NOMO-1 (cell line): ENCODE measurements at regions not wholly inside any gene's neighbourhood (a gene's known extent, or its start where the extent isn't known, plus 50 kb on each side); places are given as distances from the start of the nearest gene placed in this dataset.

Source experiments
- DNase-seq, 2 experiments: peaks; one replicate each; lab custom pipeline; 2025; ENCODE audit not compliant: unreplicated experiment in 2 of 2; lab: John Stamatoyannopoulos, UW

DNA sequence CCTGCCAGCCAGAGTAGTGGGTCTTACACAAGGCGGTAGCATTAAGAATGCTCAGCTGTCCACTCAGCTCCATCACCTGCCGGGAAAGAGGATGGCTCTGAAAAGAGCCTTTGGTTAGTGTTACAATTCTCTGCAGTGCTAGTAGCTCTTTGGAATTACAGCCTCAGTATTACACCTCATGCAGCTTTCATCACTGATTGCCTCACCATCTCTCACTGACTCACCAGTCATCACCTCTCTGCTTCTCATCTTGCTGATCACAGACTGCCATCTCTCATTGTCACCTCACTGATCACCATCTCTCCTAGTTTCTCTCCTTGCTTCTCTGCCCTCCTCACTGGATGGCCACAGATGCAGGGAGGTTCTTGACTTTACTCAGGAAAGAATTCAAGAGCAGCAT, 573.5 kb upstream of the SETBP1 start:
- DNase-seq, result no peak

DNA sequence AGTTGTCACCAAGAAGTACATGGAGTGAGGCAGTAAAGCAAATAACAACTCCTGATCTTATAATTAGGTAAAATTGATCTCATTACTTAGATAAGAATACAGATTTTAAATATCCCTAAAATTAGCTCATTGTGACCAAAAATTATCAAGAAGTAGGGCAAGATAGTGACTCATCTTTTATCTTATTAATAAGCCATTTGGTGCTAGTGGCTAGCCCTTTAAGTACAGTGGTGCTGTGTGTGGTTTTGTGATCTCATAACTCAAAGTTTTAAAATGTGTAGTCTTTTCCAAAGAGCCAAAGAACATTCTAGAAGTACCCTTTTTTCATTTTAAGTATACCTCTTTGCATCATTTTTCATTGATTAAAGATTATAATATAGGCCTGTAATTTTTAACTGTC, 569.4 kb upstream of the SETBP1 start:
- no peak for DNase-seq

DNA sequence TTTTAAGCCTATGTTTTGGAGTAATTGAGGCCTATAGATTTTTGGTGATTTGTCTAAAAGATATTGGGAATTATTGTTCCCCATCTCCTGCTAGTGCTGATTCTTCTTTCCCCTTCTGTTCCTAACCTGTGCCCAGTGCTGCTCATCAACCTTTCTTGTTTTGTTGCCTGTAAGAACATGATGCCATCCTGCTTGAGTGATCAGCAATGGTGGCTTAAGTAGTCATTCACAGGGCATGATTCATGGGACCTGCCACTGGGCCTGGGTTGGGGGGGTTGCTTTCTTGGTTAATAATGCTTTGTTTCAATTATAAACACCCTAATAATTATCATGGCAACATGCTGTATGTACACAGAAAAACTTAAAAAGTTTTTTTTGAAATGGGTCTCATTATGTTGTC, 562.9 kb upstream of the SETBP1 start:
- no peak for DNase-seq

DNA sequence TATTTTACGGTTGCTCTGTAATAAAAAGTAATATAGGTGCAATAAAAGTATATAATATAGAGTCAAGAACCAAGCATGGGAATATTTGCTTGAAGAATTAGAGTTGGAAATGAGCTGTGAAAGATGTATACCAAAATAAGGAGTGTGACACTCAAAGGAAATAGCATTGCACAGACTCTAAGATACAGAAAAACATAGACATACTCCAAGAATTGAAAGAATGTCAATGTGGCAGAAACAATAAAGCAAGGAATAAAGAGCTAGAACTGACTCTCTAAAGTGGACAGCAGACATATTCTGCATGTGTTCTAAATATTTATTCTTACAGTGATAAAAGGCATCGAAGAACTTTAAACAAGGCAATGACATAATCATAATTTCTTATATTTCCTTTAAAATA, 561.1 kb upstream of the SETBP1 start:
- DNase-seq, result no peak

DNA sequence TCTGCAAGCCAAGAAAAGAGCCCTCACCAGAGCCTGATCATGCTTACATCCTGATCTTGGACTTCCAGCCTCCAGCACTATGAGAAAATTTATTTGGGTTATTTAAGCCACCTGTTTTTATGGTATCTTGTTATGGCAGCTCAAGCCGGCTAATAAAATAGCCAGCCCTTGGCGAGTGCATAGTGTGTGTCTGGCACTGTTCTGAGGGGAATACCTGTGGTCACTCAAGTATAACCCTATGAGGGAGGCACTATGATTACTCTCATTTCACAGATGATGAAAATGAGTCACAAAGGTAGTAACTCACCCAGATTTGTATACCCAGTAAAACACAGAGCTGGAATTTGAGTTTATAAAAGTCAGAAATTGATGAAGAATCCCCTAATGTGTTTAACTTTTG, 556.9 kb upstream of the SETBP1 start:
- DNase-seq, result no peak

DNA sequence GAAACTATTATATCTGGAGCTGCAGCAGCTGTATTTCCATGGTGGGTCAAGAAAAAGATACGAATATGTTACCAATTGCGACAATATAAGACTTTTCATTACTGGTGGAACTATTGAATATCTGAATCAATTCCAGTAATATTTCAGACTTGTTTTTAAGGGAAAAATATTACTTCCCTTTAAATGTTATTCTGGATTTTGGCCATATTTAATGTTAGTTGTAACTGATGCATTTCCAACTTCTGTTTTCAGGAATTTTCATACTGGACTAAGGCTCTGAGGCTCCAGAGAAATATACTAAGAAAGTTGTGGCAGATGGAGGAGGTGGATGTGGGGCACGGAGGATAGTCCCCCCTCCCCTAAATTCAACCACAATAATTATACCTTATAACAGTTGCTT, 555.2 kb upstream of the SETBP1 start:
- no peak for DNase-seq

DNA sequence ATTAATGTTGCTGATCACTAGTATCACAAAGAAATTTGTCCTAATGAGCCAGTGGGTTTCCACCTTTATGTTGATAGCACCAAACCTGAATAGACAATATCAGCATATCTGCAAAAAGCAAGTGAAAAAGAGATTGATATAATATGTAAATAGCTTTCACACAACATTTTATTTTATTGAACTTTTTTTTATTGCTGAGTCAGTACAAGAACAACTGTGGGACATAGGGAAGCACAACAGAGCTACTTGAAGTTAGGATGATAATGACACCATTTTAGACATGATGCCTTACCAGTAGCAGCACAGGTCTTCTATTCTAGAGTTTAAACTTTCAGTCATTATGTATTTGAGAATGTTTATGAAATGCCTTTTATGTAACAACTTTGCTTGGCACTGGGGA, 554.1 kb upstream of the SETBP1 start:
- DNase-seq, result no peak

DNA sequence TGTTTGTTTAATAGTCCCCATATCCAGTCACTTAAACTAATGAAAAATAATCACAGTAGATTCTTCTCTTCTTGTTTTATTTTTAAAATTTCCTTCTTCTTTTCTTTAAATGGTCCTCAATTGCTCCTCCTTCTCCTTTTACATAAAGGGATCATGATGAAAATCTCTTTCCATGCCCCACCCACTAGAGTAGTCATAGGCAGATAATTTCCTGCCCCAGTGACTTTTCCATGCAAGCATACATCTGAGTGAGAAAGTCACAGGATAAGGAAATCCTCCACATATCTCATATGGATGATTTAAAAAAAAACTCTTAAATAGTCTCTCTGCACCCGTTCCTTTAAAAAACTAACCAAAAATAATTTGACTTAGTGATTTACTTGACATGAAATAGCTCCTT, 552.3 kb upstream of the SETBP1 start:
- no peak for DNase-seq

DNA sequence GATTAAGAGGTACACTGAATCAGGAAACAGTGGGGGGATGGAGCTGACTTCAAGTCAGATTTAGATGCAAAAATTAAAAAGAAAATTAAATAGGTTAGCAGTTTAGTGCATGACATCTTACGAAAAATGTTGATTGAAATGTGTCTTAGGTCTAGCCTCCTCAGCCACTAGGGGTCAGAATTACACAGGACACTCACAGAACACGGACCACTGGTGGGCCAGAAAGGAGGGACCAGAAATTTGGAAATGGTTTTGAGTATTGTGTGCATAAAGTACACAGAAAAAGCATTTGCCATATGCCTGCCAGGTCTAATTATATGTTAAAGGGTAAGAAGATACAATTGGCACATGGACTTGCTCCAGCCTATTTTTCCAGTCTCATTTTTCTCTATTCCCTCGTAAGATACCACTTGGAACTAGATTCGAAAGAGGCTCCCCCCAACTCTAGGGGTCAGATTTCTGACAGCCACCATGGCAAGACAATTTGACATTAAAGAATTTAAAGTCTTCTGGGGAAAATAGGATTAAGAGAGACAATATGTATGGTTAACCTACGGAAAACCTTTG, 550.2 kb upstream of the SETBP1 start:
- DNase-seq, result no peak

DNA sequence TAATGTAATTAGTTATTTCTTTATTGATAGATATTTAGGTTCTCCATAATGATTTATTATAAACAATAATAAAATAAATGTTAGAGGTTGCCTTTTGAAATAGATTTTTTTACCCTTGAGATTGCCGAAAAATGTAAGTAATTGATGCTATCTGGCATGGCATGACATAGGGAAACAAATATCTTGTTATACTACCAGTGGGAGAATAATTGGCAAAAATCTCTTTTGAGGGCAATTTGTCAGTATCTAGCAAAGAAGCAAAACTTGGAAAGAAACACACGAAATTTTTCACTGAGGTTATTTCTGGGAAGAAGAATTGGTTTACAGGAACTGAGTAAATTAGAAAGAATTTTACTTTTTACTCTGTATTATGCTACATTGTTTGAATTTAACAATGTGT, 547.2 kb upstream of the SETBP1 start:
- no peak for DNase-seq

DNA sequence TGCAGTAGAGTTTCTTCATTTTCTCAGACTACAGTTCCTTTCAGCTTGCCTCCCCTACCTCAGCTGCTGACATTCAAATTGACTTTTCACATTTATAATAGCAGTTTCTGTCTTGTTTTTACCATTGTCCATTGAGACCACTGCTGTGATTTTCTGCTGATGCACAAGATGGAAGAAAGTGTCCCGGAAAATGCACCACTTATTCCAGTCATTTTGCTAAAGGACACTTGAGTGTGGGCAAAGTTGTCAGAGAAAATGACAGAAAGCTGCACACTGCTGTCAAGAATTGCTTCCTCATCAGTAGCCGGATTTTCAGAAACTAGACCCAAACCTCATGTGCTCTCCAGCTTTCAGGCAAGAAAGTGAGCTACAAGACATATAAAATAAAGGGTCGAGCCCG, 546.2 kb upstream of the SETBP1 start:
- DNase-seq, result no peak

DNA sequence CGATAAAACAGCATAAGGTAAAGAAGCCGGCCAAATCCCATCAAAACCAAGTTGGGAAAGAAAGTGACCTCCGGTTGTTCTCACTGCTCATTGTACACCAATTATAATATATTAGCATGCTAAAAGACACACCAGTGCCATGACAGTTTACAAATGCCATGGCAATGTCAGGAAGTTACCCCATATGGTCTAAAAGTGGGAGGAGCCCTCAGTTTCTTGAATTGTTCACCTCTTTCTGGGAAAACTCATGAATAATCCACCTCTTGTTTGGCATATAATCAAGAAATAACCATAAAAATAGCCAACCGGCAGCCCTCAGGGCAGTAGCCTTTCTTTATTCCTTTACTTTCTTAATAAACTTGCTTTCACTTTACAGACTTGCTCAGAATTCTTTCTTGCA, 544.9 kb upstream of the SETBP1 start:
- no peak for DNase-seq

DNA sequence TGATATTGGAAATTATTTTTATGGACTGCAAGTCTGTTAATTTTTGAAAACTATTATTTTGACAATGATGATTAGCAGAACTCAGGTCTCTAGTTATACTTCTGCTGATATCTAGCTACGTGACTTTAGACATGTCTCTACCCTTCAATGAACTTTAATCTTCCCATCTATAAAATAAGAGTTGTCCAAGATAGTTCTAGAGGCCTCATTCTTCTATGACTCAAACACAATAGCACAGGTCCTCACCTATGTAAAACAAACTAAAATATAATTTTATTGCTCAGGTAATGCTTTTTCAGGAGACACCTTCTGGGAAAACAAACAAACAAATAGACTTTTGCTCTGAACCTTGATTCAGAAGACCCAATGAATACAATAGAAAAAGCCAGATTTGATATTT, 544.4 kb upstream of the SETBP1 start:
- DNase-seq, result no peak

DNA sequence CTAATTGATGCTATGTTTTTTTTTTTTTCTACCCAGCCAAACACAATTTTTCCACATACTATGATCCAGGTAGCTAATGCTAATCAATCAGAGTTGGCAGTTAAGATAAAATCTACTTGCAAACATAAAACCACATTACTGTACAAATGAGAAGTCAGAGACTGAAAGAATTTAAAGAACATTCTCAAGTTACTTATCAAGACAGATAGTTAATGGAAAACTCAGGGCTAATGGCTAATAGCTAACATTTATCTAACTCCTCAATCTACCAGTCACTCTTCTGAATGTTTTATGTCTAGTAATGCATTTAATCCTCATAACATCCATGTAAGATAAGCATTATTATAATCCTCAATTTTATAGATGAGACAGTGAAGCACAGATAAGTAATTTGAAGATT, 537.6 kb upstream of the SETBP1 start:
- no peak for DNase-seq

DNA sequence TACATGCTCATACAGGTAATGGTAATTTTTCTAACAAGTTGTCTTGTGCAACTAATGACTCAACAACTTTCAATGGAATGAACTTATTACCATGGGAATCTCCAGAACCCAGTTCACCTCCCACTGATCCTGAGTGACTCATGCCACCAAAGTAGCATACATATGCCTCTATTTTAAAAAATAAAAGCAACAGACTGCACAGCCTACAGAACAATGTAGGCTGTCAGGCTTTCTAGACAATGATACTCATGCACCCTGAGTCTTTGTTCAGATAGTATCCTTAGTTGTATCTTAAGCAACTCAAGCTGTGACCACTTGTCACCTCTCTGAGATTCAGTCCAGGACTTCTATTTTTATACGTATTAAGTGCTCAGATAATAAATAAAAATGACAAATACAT, 531.0 kb upstream of the SETBP1 start:
- DNase-seq, result no peak

DNA sequence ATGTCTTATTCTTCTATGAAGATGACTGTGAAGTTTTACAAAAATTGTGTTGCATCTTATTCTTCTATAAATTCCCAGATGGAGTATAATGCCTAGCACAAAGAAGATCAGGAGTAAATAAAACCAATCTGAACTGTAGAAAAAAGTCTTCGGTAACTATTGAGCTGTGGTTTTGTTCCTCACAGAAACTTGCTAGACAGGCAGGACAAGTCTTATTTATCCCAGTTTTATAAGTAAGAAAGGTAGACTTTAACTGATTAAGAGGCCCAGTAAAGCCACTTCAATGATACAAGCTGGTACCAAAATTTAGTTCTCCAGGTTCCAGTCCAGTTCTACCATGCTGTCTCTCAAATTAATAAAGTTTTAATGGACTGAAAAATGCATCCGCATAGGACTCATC, 526.7 kb upstream of the SETBP1 start:
- DNase-seq, result no peak

DNA sequence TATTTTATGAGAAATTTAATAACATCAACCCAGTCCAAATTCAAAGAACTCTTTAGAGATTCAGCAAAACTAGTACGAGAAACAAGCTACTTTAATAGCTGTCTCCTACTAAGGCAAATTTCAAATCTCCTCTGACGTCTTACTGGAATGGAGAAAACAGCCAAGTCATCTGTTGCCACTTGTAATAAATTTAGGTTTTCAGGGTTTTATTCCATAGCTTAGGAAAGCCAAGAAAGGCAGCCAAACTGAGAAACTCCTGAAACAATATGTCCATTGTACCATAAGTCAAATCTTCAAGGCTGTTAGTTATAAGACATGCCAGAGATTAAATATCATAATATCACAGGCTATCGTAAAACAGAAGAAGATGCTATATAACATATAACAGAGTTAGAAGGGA, 524.6 kb upstream of the SETBP1 start:
- DNase-seq, result no peak

DNA sequence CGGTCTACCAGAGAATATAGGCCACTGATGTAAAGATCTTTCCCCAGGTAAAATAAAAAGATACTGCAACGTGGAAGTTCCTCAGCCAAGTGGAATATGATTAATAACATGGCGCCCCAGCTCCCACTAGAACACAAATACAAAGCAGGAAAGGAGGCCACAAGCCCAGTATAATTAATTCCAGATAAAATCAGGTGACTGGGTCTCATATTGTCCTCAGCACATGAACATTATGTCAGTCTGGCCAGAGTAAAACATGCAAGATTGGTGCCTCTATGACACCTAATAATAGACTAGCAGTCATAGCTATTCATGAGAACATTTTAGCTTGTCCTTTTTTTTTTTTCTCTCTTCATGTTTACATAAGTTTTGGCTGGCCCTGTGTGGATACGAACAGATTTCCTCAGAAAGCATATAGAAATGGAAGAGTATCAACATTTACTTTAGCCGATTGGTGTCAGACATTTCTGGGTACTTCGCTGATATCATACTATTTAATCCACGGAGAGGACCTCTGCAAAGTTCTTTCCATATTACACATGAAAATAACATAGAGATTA, 523.8 kb upstream of the SETBP1 start:
- no peak for DNase-seq

DNA sequence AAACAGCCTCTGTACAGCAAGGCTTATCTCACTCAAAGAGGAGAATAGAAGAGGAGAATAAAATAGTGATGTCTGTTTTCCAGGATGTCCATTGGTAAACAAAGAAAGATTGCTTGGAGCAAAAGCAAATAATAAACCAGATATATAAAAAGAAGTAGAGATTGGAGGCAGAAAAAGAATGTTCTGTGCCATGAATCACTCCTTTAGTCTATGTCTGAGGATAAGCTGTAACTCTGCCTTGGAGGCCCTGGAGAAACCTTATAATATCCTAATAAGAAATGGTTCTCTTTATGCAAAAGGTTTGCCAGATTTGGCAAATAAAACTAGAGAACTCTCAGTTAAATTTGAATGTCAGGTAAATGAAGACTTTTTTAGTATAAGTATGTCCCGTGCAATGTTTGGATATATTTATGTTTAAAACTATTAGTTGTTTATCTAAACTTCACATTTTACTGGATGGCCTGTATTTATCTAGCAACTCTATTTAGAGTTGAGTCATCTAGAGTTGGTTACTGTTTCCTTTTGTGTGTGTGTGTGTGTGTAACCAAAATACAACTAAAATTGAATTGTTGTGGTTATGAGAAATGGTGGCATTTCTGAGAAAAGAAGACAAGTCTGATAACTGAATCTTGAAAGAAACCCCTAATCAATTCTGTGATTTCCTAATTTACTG, 510.3 kb upstream of the SETBP1 start:
- DNase-seq, result no peak

DNA sequence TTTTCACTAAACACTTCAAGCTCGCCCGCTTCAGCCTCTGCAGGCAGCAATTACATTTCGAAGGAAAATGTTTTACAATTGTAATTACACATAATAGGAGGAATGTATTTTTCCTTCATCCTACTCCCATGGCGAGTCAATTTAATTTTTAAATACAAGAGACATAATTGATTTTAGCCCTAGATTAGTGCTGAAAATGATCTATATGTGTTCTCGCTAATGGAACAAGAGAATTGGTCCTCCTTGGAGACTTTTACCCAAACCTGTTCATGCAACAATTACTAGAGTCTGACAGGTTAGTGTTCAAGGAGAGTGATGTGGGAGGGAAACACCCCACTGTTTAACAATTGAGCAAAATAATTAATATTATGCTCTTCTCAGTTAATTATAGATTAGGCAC, 509.4 kb upstream of the SETBP1 start:
- DNase-seq, result no peak

DNA sequence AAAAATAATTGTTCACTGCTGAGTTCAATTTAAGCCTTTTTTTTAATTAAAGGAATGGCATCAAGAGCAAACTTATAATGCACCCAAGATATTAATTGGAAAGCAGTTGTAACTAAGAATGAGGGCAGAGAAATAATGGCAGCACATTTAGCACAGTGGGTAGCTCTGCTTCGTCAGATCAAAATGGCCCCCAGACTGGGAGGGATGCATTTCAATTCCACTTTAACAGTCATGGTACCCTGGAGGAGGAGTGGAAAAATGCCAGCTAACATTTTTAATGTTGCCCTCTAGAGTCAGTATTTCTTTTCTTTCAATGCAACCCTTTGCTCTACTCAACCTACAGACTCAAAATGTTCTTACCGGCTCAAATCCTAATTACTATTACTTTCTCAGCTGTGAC, 504.8 kb upstream of the SETBP1 start:
- no peak for DNase-seq

DNA sequence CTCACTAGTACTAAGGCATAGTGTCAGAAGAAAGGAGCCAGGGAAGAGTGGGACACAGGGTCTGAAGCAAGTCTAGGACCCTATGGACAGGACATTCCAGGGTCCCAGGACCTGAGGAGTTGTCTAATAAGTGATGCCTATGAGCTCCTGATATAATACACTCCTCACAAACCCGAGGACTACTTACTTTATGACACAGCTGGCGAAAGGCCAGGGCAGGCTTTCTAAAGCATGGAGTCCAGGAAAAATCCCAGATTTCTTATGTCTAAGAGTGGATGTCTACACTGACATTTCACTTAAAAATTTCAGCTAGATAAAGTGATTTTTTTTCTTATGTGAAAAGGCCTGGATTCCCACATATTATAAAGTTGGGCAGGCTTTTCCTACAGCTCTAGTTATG, 502.2 kb upstream of the SETBP1 start:
- DNase-seq, result no peak

DNA sequence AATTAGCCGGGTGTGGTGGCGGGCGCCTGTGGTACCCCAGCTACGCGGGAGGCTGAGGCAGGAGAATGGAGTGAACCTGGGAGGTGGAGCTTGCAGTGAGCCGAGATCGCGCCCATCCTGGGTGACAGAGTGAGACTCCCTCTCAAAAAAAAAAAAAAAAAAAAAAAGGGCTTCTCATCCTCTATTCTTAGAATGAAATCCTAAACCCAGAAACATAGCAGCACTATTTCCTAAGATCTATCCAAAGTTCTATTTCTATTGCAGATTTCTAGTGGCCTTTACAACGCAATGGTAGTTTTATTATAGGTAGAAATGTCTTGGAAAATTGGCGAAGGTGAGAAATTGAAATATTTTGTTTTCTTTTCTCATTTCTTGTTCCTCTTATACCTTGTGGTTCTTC, 501.0 kb upstream of the SETBP1 start:
- no peak for DNase-seq
